Activated CD4-positive, alpha-beta T cell treated with anti-CD3 and anti-CD28 coated beads, Interleukin-2, amount 10 ng/mL, durations not matched to agents 24 days and 14 days (primary cell): ENCODE measurements at regions not wholly inside any gene's neighbourhood (a gene's known extent, or its start where the extent isn't known, plus 50 kb on each side); places are given as distances from the start of the nearest gene placed in this dataset.
"Not testable (repeated sequence)": the region's sequence is repeated elsewhere in the genome, so short reads cannot be mapped to it uniquely, and the experiment has no call there.

Source experiments
- DNase-seq: peaks from one replicate; pipeline ENCODE4 v3.0.0; 2022
- H3K27ac Mint-ChIP-seq: one replicate; pipeline ENCODE4 v1.8.0; 2022; ENCODE audit warnings: mild to moderate bottlenecking, mixed read lengths
- H3K27me3 Mint-ChIP-seq: one replicate; pipeline ENCODE4 v1.8.0; 2022; ENCODE audit warnings: mixed read lengths
- H3K36me3 Mint-ChIP-seq: one replicate; pipeline ENCODE4 v1.8.0; 2022; ENCODE audit warnings: low read depth, mild to moderate bottlenecking, mixed read lengths
- H3K4me1 Mint-ChIP-seq: one replicate; pipeline ENCODE4 v1.8.0; 2021; ENCODE audit warnings: mixed read lengths
- H3K4me3 Mint-ChIP-seq: one replicate; pipeline ENCODE4 v1.8.0; 2022; ENCODE audit warnings: mild to moderate bottlenecking, moderate library complexity, mixed read lengths
- H3K9me3 Mint-ChIP-seq: one replicate; pipeline ENCODE4 v1.8.0; 2021; ENCODE audit warnings: mixed read lengths
- intact Hi-C: fragments of 100-400 bp; cut with micrococcal nuclease; formaldehyde crosslinking; loops from one replicate; pipeline ENCODE4 v1.15.1; 2023

- no peaks in the 10 kb centered on the region for H3K27me3 Mint-ChIP-seq
- no peak for DNase-seq
- peaks cover 36% of the 10 kb centered on the region for H3K4me1 Mint-ChIP-seq
- H3K36me3 Mint-ChIP-seq, result peaks cover 2% of the 10 kb centered on the region
- H3K27ac Mint-ChIP-seq, result no peak overlapping the region
- intact Hi-C loops, result no loop called here
- peaks cover 14% of the 10 kb centered on the region for H3K9me3 Mint-ChIP-seq
- H3K4me3 Mint-ChIP-seq, result no peak overlapping the region
Observed at GRCh38 chr10:62692085-62692484, 112.4 kb upstream of the ADO start.

DNA sequence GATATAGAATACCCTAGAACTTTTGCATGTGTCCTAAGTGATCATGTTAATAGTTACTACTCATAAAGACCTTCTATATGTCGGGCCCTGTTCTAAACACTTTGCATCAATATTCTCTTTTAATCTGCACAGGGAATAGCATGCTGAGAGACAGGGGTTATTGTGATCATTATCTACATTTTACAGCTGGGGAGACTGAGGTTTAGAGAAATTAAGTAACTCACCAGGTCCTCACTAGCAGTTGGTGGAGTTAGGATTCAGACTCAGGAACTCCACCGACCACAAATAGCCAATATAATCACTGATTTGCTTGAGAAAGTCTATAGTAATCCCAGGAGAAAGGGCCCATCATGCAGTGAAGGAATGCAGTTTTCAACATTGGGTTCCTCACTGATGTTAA, 111.2 kb upstream of the ADO start:
- H3K4me3 Mint-ChIP-seq, result no peak overlapping the region
- H3K4me1 Mint-ChIP-seq, result peaks cover 32% of the 10 kb centered on the region
- intact Hi-C loops, result no loop called here
- no peak for DNase-seq
- peaks cover 9% of the 10 kb centered on the region for H3K9me3 Mint-ChIP-seq
- H3K36me3 Mint-ChIP-seq, result no peaks in the 10 kb centered on the region
- no peak overlapping the region for H3K27ac Mint-ChIP-seq
- H3K27me3 Mint-ChIP-seq, result no peaks in the 10 kb centered on the region

DNA sequence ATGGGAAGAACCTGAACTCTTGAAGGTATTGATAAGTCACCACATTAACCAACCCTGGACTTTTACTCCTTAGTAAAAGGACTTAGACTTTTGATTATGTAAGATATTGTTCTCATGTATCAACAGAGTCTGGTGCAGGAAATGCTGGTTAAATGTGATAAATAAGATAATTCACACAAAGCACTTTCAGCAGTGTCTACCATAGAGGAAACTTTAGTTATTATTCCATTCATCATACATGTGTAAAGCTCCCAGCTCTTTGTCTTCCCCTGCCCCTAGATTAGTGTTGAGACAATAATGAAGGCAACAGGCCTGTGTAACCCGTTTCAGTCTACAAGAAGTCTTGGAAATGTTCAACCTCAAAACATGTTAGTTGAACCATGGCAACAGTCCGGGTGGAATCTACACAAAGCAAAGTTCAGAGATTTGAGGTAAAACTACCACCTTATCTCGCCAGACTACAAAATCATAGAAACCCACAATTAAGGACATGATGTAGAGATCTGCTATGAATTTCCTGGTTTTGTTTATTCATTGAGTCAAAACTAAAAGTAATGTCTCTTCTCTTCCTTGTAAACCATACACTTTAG, 109.9 kb upstream of the ADO start:
- no peak overlapping the region for H3K4me3 Mint-ChIP-seq
- no peak for DNase-seq
- intact Hi-C loops, result no loop called here
- peaks cover 12% of the 10 kb centered on the region for H3K9me3 Mint-ChIP-seq
- peaks cover 3% of the 10 kb centered on the region for H3K36me3 Mint-ChIP-seq
- peaks cover 24% of the 10 kb centered on the region for H3K4me1 Mint-ChIP-seq
- no peak overlapping the region for H3K27ac Mint-ChIP-seq
- H3K27me3 Mint-ChIP-seq, result no peaks in the 10 kb centered on the region

GRCh38 chr10:62696798-62697197, 107.7 kb upstream of the ADO start:
- H3K27ac Mint-ChIP-seq, result no peak overlapping the region
- intact Hi-C loops, result no loop called here
- H3K4me1 Mint-ChIP-seq, result peaks cover 6% of the 10 kb centered on the region
- H3K27me3 Mint-ChIP-seq, result no peaks in the 10 kb centered on the region
- no peak overlapping the region for H3K4me3 Mint-ChIP-seq
- H3K9me3 Mint-ChIP-seq, result peaks cover 17% of the 10 kb centered on the region
- H3K36me3 Mint-ChIP-seq, result peaks cover 3% of the 10 kb centered on the region
- no peak for DNase-seq

DNA sequence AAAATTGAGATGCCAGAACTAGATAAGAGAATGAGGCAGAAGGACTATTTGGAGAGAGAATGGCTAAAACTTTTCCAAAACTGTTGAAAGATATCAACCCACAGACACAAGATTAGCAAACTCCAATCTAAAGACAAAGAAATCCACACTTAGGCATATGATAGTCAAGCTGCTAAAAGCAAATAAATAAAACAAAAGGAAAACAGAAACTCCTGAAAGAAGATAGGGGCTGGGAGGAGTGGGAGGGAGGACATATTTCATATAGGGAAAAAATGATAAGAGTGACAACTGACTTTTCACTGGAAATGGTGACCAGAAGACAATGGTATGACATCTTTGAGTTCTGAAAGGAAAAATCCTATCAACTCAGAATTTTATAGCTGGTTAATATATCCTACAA, 105.4 kb upstream of the ADO start:
- Mint-ChIP-seq H3K27ac (no peak overlapping the region), H3K4me1 (peaks cover 4% of the 10 kb centered on the region), H3K36me3 (peaks cover 4% of the 10 kb centered on the region), H3K4me3 (no peak overlapping the region), H3K27me3 (peaks cover 9% of the 10 kb centered on the region), H3K9me3 (peaks cover 33% of the 10 kb centered on the region)
- intact Hi-C loops, result no loop called here
- no peak for DNase-seq

DNA sequence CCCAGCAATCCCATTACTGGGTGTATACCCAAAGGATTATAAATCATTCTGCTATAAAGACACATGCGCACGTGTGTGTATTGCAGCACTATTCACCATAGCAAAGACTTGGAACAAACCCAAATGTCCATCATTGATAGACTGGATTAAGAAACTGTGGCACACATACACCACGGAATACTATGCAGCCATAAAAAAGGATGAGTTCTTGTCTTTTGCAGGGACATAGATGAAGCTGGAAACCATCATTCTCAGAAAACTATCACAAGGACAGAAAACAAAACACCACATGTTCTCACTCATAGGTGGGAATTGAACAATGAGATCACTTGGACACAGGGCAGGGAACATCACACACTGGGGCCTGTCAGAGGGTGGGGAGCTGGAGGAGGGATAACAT, 100.4 kb upstream of the ADO start:
- H3K36me3 Mint-ChIP-seq, intact Hi-C loops, H3K27ac Mint-ChIP-seq, H3K4me3 Mint-ChIP-seq, DNase-seq, H3K4me1 Mint-ChIP-seq: not testable (repeated sequence)
- Mint-ChIP-seq H3K27me3 (peaks cover 14% of the 10 kb centered on the region), H3K9me3 (peaks cover 34% of the 10 kb centered on the region)

- peaks cover 12% of the 10 kb centered on the region for H3K4me1 Mint-ChIP-seq
- H3K27me3 Mint-ChIP-seq, result peaks cover 14% of the 10 kb centered on the region
- intact Hi-C loops, result no loop called here
- no peak overlapping the region for H3K27ac Mint-ChIP-seq
- no peak overlapping the region for H3K4me3 Mint-ChIP-seq
- H3K9me3 Mint-ChIP-seq, result peaks cover 40% of the 10 kb centered on the region
- H3K36me3 Mint-ChIP-seq, result peaks cover 4% of the 10 kb centered on the region
- DNase-seq, result no peak
Observed at GRCh38 chr10:62705789-62706188, 98.7 kb upstream of the ADO start.

GRCh38 chr10:62707810-62708209, 96.7 kb upstream of the ADO start:
- intact Hi-C loops, result no loop called here
- DNase-seq, result no peak
- Mint-ChIP-seq H3K36me3 (peaks cover 4% of the 10 kb centered on the region), H3K4me1 (peaks cover 12% of the 10 kb centered on the region), H3K27me3 (peaks cover 10% of the 10 kb centered on the region), H3K27ac (no peak overlapping the region), H3K9me3 (peaks cover 31% of the 10 kb centered on the region), H3K4me3 (no peak overlapping the region)

GRCh38 chr10:62708569-62708968, 96.0 kb upstream of the ADO start:
- peaks cover 4% of the 10 kb centered on the region for H3K36me3 Mint-ChIP-seq

DNA sequence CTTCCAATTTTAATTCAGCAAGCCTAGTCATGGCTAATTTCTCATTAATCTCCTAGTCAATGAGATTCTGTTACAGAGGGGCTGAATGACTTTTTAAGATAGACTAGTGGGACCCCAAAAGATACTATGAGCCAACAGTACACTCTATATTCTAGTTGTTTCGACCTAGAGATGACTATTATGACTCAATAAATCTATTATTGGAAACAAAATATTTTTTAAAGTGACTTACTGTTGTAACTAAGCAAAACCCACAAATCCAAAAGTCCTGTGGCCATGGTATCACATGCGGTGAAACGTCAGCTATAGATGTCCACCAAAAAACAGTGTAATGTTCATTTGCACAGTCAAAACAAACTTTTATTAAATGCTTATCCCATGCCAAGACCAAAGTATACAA, 95.3 kb upstream of the ADO start:
- no peak overlapping the region for H3K27ac Mint-ChIP-seq
- H3K9me3 Mint-ChIP-seq, result peaks cover 24% of the 10 kb centered on the region
- no peak overlapping the region for H3K4me3 Mint-ChIP-seq
- peaks cover 12% of the 10 kb centered on the region for H3K4me1 Mint-ChIP-seq
- peaks cover 4% of the 10 kb centered on the region for H3K27me3 Mint-ChIP-seq
- H3K36me3 Mint-ChIP-seq, result peaks cover 3% of the 10 kb centered on the region
- DNase-seq, result no peak
- intact Hi-C loops, result no loop called here

More at GRCh38 chr10:62708569-62708968, 96.0 kb upstream of the ADO start:
- Mint-ChIP-seq H3K9me3 (peaks cover 31% of the 10 kb centered on the region), H3K4me1 (peaks cover 12% of the 10 kb centered on the region), H3K27me3 (peaks cover 7% of the 10 kb centered on the region), H3K27ac (no peak overlapping the region), H3K4me3 (no peak overlapping the region)
- intact Hi-C loops, result no loop called here
- no peak for DNase-seq

GRCh38 chr10:62710182-62710581, 94.3 kb upstream of the ADO start:
- H3K4me3 Mint-ChIP-seq, result no peak overlapping the region
- peaks cover 23% of the 10 kb centered on the region for H3K9me3 Mint-ChIP-seq
- peaks cover 3% of the 10 kb centered on the region for H3K36me3 Mint-ChIP-seq
- H3K27ac Mint-ChIP-seq, result no peak overlapping the region
- intact Hi-C loops, result no loop called here
- peaks cover 18% of the 10 kb centered on the region for H3K4me1 Mint-ChIP-seq
- H3K27me3 Mint-ChIP-seq, result peaks cover 3% of the 10 kb centered on the region
- no peak for DNase-seq

GRCh38 chr10:62715383-62715782, 89.1 kb upstream of the ADO start:
- no peak for DNase-seq
- H3K27me3 Mint-ChIP-seq, result peaks cover 2% of the 10 kb centered on the region
- H3K27ac Mint-ChIP-seq, result no peak overlapping the region
- peaks cover 11% of the 10 kb centered on the region for H3K4me1 Mint-ChIP-seq
- intact Hi-C loops, result loop anchor here (1.0 kb wide), 1 partner anchor 11 kb away; no protein-coding TSS in a partner anchor
- peaks cover 3% of the 10 kb centered on the region for H3K36me3 Mint-ChIP-seq
- H3K4me3 Mint-ChIP-seq, result no peak overlapping the region
- H3K9me3 Mint-ChIP-seq, result peaks cover 10% of the 10 kb centered on the region

- peaks cover 2% of the 10 kb centered on the region for H3K27me3 Mint-ChIP-seq
- H3K4me3 Mint-ChIP-seq, result no peak overlapping the region
- H3K36me3 Mint-ChIP-seq, result no peaks in the 10 kb centered on the region
Observed at GRCh38 chr10:62718585-62718984, 85.9 kb upstream of the ADO start.

GRCh38 chr10:62719061-62719460, 85.5 kb upstream of the ADO start:
- intact Hi-C loops, result no loop called here
- no peaks in the 10 kb centered on the region for H3K36me3 Mint-ChIP-seq
- DNase-seq, result no peak
- H3K4me1 Mint-ChIP-seq, result peaks cover 8% of the 10 kb centered on the region
- H3K27me3 Mint-ChIP-seq, result peaks cover 2% of the 10 kb centered on the region
- no peaks in the 10 kb centered on the region for H3K9me3 Mint-ChIP-seq
- no peak overlapping the region for H3K27ac Mint-ChIP-seq
- H3K4me3 Mint-ChIP-seq, result no peak overlapping the region

More at GRCh38 chr10:62718585-62718984, 85.9 kb upstream of the ADO start:
- H3K27ac Mint-ChIP-seq, result no peak overlapping the region
- peaks cover 8% of the 10 kb centered on the region for H3K4me1 Mint-ChIP-seq
- intact Hi-C loops, result no loop called here
- no peaks in the 10 kb centered on the region for H3K9me3 Mint-ChIP-seq
- no peak for DNase-seq

- DNase-seq, result no peak
- Mint-ChIP-seq H3K4me3 (no peak overlapping the region), H3K36me3 (no peaks in the 10 kb centered on the region), H3K4me1 (peaks cover 22% of the 10 kb centered on the region), H3K27ac (no peak overlapping the region), H3K9me3 (no peaks in the 10 kb centered on the region), H3K27me3 (peaks cover 2% of the 10 kb centered on the region)
- intact Hi-C loops, result no loop called here
Observed at GRCh38 chr10:62721687-62722086, 82.8 kb upstream of the ADO start.
